Endothelial cell of umbilical vein (primary cell): ENCODE measurements at regions not wholly inside any gene's neighbourhood (a gene's known extent, or its start where the extent isn't known, plus 50 kb on each side); places are given as distances from the start of the nearest gene placed in this dataset.

ENCODE experiments used
- CTCF ChIP-seq, 2 donors: IDR thresholded peaks; 1 replicate in 1 of 2; 2 replicates in 1 of 2; pipeline ENCODE4 v1.5.1; 2011; ENCODE audit warnings: low read length in 2 of 2, mild to moderate bottlenecking in 2 of 2, moderate library complexity in 2 of 2, control low read depth in 1 of 2, inconsistent platforms in 1 of 2, low read depth in 1 of 2; ENCODE audit not compliant: insufficient read depth in 1 of 2; ENCODE audit errors: extremely low read depth in 1 of 2
- EZH2 ChIP-seq: IDR thresholded peaks from 2 replicates; pipeline ENCODE4 v1.6.1; 2012; ENCODE audit warnings: borderline replicate concordance, low read depth, mild to moderate bottlenecking, moderate library complexity, low read length, inconsistent platforms; ENCODE audit not compliant: severe bottlenecking
- FOS ChIP-seq: IDR thresholded peaks from 2 replicates; pipeline ENCODE4 v1.6.1; 2011; ENCODE audit warnings: mild to moderate bottlenecking, low read length, moderate library complexity, borderline replicate concordance; ENCODE audit not compliant: insufficient read depth
- GATA2 ChIP-seq: IDR thresholded peaks from 2 replicates; pipeline ENCODE4 v1.7.0; 2011; ENCODE audit warnings: low read depth, mild to moderate bottlenecking, moderate library complexity, mixed read lengths, low read length; ENCODE audit not compliant: insufficient read length, insufficient read depth
- JUN ChIP-seq: IDR thresholded peaks from 2 replicates; pipeline ENCODE4 v1.6.1; 2011; ENCODE audit warnings: borderline replicate concordance, low read depth; ENCODE audit not compliant: insufficient read length, insufficient read depth
- MAX ChIP-seq: IDR thresholded peaks from 2 replicates; pipeline ENCODE4 v1.6.1; 2011; ENCODE audit not compliant: insufficient read depth, insufficient read length
- POLR2A ChIP-seq: IDR thresholded peaks from 2 replicates; pipeline ENCODE4 v1.6.1; 2012; ENCODE audit warnings: low read depth, mild to moderate bottlenecking, control low read depth, low read length
- POLR2AphosphoS5 ChIP-seq: IDR thresholded peaks from 2 replicates; pipeline ENCODE4 v1.6.1; 2012; ENCODE audit warnings: low read depth, mild to moderate bottlenecking, control low read depth, low read length, moderate library complexity; ENCODE audit not compliant: insufficient read depth

GRCh38 chr6:151167034-151167433 is 72.7 kb upstream of the AKAP12 start:
- TF ChIP-seq CTCF (IDR thresholded peaks at IDR 0.05; ENCODE audit: extremely low read depth in 1 of 2, insufficient read depth in 1 of 2, low read depth in 1 of 2, low read length in 2 of 2) = no peak
- no peak for TF ChIP-seq EZH2
- no peak for TF ChIP-seq POLR2A
- TF ChIP-seq MAX = no peak
- TF ChIP-seq POLR2AphosphoS5 = no peak
- TF ChIP-seq FOS = no peak
- TF ChIP-seq JUN = no peak
- TF ChIP-seq GATA2 = no peak
